ENCODE measurements at regions not wholly inside any gene's neighbourhood (a gene's known extent, or its start where the extent isn't known, plus 50 kb on each side); places are given as distances from the start of the nearest gene placed in this dataset.
"Not testable (repeated sequence)": the region's sequence is repeated elsewhere in the genome, so short reads cannot be mapped to it uniquely, and the experiment has no call there.

DNA sequence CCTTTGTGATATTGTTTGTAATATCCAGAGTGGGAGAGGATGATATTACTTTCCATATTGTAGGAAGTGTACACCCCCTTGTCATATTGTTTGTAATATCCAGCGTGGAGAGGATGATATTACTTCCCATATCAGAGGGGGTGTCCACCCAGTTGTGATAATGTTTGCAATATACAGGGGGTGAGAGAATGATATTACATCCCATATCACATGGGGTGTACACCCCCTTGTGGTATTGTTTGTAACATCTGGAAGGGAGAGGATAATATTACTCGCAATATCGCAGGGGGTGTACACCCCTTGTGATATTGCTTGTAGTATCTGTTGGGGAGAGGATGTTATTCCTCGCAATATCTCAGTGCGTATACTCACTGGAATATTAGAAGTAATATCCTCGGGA lies 61.5 kb downstream of the PRSS23 start:
- DNase-seq: no peak

DNA sequence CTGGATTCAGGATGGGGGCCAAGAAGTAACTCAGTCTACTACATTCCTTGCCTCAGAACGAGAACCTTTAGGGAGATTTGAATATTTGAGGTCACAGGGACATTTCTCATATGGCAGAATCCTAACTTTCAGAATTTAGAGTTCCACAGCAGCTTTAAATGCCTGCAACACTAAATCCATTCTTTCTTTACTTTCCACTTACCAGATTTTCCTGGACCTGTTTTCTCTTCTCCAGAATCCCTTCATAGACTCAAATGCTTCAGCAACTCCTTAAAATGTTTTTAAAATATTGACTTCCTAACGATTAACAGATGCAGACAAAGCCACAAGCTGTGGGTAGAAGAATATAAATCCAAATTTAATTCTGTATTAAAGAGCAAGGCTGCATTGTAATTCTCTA lies 63.1 kb downstream of the PRSS23 start:
- no peak for DNase-seq

DNA sequence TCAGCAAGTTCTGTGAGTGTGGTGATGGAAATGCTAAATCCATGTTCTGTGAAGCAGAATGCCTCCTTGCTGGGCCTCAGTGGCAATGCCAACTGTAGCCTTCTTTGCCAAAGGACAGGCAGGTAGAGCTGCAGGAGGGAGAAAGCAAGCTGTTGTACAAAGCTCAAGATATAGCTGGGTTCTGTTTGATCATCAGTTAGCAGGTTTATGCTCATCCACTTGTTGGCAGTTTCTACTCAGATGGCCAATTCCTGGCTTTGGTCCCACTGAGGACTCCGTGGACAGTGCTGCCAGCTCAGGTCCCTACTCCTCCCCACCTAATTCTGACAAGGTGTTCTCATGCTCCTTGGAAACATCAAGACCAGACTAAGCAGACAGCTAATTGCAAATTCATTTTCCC lies 65.1 kb downstream of the PRSS23 start:
- no peak for DNase-seq

DNA sequence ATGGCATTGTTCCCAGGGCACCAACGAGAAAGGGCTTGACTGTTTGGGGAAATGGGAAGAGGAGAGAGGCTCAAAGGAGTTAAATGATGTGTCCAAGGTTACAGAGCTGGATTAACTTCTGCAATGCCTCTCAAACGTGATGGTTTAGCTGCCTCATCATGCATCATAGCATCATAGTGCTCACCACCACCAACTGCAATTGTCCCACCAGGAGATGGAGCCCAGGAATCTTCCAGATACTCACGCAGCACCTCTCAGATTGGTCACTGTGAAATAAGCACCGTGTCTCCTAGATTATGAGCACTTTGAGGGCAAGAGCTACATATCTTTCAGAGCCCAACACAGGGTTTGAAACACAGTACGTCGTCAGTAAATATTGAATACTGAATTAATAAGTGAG lies 69.2 kb downstream of the PRSS23 start:
- no peak for DNase-seq

DNA sequence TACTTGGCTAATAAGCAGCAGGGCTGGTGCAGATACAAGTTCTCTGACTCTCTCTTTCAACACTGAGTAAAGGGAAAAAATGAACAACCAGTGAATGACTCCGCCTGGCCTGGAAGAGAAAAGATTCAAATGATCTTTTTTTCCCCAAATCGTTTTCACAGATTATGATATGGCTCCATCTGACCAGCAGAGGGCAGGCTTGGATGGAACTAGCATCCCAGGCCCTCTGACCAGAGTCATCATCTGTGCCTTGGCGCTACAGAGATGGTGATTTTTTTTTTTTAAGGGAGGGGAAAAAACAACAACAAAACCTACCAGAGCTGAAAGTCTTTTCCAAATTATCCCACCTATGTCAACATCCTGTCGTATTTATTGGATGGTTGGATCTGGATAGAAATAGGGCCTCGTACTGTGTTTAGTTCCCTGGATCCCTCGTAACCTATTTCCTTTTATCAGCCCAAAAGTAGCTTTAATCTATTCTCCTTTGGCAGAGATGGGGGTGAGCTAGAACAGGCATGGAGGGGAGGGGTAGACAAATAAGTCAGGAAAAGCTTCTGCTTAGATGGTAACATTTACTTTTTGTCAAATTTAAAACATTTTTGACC lies 69.7 kb downstream of the PRSS23 start:
- peak; percentile 26 to 65 for DNase-seq

DNA sequence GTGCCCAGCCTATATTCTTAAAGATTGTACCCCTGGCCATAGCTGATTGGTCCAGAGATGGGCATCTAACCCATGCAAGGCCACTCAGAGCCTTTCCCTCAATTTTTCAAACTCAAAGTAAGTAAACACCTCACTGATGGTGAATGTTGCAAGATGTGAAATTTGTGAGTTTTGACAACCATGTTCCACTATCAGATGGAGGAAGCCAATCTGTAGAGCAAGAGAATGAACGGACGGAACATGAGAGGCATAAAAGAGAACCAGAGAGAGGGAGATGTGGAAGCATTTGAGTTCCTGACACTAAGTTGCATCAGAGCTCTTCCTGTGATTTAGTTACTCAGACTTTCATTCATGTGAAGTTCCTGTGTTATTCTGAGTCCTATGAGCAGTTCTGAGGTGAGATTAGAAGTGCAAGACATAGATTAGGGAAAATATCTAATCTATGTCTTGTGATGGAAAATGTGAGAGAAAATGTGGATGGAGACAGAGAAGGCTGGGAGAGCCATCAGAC lies 73.3 kb downstream of the PRSS23 start:
- DNase-seq: no peak

DNA sequence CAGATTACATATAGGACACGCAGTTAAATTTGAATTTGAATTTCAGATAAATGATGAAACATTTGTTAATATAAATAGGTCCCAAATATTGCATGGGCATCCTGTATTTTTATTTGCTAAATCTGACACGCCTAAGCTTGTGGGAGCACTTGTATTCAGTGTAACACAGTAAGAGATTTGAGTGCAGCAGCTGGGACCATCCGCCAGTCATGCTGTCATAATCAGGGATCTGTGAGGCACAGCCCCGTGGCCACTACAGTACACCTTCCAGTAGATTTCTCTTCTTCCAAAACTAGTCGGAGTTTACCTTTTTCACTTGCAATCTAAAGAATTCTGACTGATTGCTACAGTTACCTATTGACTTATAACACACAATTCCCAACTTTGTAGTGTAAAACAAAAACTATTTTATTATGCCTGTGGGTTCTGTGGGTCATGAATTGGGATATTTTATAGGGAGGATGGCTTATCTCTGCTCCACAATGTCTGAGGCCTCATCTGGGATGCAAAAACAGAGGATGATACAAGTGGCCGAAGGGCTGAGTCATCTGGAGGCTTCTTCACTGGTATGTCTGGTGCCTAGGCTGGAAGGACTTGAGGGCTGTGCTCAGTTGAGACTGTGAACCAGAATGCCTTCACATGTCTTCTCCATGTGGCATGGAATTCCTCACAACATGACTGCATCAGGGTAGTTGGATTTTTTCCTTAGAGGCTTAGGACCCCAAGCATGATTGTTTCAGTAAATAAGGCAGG lies 74.1 kb downstream of the PRSS23 start:
- no peak for DNase-seq

DNA sequence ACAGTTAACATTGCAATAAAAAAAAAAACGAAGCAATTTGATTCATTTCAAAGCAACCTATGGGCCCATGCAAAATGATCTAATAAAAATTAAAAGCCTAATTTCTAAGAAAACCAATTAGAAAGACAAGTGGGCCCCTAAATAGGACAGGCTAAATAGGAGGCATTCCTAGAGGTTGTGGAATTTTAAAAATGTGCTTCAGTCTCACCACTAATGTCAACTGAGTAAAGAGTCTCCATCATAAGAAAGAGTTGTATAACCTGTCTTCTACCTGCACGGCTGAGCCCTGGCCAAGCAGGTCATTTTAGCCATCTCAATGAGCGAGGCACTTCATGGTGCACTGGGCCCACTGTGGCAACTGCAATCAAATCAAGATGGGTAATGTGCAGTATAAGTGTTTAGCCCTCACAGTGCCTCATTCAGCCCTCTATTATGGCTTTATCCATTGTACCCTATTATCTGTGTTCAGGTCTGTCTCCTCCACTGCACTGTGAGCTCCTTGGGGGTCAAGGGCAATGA lies 76.4 kb downstream of the PRSS23 start:
- no peak for DNase-seq

DNA sequence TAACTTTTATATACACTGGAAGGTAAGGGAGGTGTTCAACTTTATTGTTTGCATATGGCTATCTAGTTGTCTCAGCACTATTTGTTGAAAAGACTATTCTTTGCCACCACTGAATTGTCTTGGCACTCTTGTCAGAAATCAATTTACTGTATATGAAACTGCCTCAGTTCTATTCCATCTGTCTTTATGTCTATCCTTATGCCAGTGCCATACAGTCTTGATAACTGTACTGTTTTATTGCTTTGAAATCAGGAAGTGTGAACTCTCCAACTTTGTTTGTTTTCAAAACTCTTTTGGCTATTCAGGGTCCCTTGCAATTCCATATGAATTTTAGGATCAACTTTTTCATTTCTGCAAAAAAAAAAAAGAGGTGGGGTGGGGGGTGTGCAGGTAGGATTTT lies 77.2 kb downstream of the PRSS23 start:
- no peak for DNase-seq

DNA sequence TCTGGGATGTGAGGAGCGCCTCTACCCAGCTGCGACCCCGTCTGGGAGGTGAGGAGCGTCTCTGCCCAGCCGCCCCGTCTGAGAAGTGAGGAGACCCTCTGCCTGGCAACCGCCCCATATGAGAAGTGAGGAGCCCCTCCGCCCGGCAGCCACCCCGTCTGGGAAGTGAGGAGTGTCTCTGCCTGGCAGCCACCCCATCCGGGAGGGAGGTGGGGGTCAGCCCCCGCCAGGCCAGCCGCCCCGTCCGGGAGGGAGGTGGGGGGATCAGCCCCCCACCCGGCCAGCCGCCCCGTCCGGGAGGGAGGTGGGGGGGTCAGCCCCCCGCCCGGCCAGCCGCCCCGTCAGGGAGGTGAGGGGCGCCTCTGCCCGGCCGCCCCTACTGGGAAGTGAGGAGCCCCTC lies 76.0 kb downstream of the FZD4 start:
- not testable (repeated sequence) for DNase-seq

DNA sequence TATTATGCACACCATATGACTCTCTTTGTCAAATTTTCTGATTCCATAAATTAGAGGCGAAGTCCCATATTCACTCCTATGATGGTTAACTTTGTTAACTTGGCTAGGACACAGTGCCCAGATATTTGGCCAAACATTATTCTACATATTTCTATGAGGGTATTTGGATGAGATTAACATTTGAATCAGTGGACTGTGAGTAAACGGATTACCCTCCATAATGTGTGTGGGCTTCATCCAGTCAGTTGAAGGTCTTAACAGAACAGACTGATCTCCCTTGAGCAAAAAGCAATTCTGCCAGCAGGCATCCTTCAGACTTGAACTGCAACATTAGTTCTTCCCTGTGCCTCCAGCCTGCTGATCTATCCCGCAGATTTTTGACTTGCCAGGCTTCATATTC lies 69.9 kb downstream of the FZD4 start:
- DNase-seq: no peak

DNA sequence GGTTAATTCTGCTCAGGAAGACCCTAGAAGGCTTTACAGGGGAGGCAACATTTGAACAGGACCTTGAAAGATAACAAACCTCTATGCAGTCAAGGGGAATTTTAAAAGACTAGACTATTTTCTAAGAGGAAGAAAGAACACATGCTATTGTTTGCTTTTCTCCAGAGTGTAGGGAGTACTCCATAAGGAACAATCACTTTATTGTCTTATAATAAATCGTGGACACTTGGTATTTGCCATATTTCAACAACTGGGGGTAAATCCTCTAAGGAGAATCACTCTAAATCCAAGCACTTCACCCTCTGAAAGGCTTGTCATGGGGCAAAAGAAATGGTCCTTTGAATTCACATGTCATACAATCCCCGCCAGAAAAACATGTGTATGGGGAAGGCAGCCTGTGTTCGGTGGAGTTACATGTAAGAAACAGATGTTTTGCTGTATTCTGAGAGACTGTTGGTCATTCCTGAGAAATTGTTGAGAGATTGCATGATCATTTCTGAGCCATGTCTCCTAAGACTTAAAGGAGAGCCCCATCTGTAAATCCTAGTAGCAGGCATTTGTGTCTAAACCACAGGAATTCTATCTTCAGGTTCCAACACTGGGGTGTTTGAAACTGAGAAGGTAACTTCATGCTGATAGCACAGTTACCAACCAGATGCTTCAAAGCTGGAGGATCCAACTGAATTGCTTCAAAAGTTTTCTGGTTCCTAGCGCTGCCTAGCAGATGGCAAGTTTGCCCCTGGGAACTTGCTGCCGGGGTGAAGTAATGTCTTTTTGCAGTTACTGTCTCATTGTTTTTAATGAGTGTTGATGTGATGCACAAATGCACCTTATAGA lies 66.8 kb downstream of the FZD4 start:
- no peak for DNase-seq

DNA sequence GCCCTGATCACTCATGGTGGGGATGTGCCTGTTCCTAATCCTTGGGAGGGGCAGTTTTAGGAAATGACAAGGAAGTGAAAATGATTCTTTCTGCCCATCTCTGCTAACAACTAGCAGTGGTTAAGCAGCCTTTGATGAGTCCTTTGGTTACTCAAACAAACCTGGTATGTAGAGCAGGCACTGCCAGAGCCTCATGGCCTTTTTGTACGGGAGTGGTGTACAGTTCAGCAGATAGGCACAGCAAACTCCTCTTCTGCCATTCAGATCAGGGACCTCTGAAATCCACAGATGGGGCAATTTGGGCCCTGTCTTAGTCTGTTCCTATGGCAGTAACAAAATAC lies 66.2 kb downstream of the FZD4 start:
- DNase-seq: no peak

DNA sequence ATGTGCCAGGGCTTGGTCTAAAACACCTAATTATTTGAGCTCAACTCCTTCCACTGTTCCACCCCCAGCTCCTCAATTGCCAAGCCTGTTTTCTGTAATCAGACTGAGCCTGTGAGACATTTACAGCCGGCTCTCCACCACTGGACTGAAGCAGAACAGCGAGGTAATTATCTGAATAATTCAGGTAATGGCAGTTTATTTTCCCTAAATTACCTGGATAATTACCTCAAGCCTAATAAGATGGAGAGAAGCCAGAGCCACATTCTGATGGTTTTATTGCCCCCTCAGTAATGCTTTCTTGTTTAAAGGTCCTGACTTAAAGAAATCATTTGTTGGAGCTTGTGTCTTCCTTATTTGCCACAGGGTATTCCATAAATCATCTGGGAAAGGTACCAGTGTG lies 64.2 kb downstream of the FZD4 start:
- DNase-seq: no peak

DNA sequence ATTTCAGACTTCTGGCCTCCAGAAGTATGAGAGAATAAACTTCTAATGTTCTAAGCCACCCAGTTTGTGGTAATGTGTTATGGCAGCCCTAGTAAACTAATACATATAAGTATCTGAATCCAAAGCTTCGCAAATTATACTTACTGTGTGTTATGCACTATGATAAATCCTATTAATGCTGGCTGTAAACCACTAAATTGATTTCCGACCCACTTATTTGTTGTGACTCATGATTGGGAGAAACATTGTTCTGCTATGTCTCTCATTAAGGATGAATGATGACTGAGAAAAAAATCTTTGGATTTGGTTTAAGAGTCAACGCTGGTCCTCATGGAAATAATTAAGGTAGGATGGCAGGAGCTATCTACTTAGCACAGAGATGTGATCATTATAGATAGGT lies 62.0 kb downstream of the FZD4 start:
- no peak for DNase-seq

All from SW 1271 (cell line).